Limb (tissue), 2 donors: ENCODE measurements at regions not wholly inside any gene's neighbourhood (a gene's known extent, or its start where the extent isn't known, plus 50 kb on each side); places are given as distances from the start of the nearest gene placed in this dataset.
"Not testable (repeated sequence)": the region's sequence is repeated elsewhere in the genome, so short reads cannot be mapped to it uniquely, and the experiment has no call there.

Experiments used
- DNase-seq, 2 donors: peaks; one replicate each; pipeline ENCODE4 v3.0.0-alpha.2; 2016; ENCODE audit errors: extremely low spot score in 2 of 2

- DNase-seq, result not testable (repeated sequence)
These were observed 246.6 kb downstream of the ZNF92 start for GRCh38 chr7:65620216-65620615.

GRCh38 chr7:65621580-65622201 lies 248.0 kb downstream of the ZNF92 start:
- peak in 1 of 2 donors; percentile 24 for DNase-seq

DNA sequence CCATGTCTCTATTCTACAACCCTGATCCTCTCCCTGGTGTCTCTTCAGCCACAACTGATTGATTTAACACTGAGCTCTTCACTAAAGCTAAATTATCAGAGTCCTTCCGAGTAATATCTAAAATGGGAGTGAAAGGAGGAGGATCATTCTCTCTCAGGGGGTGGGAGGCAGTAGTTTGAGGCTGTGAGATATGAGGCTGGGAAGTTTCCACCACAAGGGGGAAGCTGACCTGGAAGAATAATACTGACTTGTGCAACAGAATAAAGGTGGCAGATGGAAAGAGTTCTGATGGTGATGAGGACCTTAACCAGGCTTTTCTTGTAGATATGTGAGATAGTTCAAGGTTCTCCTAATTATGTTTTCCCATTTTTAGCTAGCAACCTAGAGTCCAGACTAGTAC lies 241.6 kb upstream of the VKORC1L1 start:
- not testable (repeated sequence) for DNase-seq

DNA sequence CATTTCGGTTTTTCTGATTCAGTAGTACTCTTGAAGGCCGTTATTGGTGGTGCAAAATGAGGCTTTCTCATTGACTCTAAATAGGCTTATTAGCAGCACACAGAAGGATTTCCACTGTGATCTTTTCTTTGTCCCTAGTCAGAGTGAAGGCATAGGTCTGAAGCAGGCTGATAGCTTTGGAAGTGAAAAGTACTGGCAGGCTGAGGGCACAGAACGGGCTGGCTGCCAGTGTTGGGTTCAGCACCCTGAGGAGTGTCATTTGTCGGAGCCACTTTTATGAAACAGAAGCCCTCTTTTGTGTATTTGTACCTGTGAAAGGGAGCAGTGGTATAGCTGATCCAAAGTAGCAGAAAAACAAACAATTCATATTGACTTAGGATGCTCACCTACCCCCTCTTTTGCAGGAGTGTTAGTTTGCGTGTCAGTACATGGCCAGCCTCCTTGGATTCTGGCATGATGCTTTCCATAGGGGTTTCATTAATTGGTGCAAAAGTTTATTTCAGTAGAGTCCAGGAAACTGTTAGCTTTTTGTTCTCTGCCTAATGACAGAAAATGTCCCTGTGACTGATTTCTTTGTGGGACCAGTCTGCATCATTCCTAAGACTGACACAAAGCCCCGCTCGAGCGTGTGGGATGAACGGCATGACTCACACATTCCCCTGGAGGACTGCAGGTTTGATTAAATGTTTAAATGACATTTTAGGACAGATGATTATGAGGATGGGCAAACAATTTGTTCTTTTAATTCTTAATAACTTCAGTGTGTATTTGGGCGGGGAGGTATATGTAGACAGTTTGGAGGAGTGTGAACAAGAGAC lies 239.1 kb upstream of the VKORC1L1 start:
- DNase-seq, result not testable (repeated sequence)

GRCh38 chr7:65638918-65639317 lies 234.0 kb upstream of the VKORC1L1 start:
- not testable (repeated sequence) for DNase-seq

- not testable (repeated sequence) for DNase-seq
These were observed 233.2 kb upstream of the VKORC1L1 start for GRCh38 chr7:65639717-65640116.

DNA sequence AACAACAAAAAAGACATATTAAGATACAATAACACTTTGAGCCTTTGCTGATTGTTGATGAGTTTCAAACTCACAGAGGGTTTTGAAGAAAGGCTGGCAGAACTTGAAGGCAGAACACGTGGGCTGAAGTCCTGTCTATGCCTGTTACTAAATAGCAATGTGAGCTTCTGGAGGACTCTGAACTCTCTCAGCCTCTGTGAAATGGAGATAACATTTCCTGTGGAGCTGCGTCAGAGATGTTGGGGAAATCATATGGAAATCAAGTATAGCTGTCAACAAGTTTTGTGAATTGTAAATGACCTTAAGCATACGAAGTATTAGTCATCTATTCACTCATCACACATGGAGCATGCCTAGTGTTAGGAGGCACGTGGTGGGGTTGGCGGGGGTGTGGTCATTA lies 229.4 kb upstream of the VKORC1L1 start:
- DNase-seq, result not testable (repeated sequence)

DNA sequence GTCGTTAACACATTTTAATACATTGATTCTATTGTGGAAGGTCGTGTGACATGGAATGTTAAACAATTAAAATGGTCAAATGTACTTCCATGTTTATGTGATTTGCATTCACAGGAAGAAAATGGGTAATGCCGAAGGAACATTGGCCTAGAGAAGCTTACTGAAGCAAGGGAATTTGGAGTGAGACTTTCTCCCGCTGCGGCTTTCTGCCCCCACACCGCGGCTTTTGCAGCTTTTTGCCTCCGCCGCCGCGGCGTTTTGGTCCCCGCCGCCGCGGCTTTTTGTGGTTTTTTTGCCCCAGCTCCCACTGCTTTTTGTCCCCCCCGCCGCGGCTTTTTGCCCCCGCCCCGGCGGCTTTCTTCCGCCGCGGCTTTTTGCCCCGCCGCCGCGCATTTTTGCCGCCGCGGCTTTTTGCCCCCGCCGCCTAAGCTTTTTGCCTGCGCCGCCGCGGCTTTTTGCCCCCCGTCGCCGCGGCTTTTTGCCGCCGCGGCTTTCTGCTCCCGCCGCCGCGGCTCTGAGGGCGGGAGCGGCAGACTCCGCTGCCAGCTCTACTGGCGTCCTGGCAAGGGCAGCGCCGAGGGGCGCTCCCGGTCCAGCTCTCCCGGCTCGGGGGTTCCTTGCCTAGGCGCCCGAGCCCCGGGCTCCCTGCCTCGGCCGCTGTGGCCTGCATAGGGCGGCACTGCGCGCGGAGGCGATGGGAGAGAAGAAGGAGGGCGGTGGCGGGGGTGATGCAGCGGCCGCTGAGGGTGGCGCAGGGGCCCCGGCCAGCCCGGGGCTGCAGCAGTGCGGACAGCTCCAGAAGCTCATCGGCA lies 225.5 kb upstream of the VKORC1L1 start:
- DNase-seq, result not testable (repeated sequence)

DNA sequence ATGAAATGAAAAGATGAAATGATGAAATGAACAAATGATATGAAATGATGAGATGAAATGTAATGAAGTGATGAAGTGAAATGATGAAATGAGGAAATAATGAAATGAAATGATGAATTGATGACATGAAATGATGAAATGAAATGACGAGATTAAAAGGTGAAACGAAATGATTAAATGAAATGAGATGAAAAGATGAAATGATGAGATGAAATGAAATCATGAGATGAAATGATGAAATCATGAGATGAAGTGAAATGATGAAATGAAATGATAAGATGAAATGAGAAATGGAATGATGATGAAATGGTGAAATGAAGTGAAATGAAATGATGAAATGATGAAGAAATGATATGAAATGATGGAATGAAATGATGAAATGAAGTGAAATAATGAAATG lies 221.7 kb upstream of the VKORC1L1 start:
- not testable (repeated sequence) for DNase-seq

DNA sequence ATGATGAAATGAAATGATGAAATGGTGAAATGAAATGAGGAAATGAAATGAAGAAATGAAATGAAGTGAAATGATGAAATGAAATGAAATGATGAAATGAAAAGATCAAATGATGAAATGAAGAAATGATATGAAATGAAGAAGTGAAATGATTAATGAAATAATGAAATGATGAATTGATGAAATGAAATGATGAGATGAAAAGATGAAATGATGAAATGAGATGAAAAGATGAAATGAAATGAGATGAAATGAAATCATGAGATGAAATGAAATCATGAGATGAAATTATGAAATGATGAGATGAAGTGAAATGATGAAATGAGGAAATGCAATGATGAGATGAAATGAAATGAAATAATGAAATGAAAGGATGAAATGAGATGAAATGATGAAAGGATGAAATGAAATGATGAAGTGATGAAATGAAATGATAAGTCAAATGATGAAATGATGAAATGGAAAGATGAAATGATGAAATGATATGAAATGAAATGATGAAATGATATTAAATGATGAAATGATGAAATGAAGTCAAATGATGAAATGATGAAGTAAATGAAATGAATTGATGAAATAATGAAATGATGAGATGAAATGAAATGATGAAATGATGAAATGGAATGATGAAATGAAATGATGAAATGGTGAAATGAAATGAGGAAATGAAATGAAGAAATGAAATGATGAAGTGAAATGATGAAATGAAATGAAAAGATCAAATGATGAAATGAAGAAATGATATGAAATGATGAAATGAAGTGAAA lies 220.9 kb upstream of the VKORC1L1 start:
- DNase-seq, result not testable (repeated sequence)

GRCh38 chr7:65652669-65653068 lies 220.2 kb upstream of the VKORC1L1 start:
- DNase-seq, result not testable (repeated sequence)

DNA sequence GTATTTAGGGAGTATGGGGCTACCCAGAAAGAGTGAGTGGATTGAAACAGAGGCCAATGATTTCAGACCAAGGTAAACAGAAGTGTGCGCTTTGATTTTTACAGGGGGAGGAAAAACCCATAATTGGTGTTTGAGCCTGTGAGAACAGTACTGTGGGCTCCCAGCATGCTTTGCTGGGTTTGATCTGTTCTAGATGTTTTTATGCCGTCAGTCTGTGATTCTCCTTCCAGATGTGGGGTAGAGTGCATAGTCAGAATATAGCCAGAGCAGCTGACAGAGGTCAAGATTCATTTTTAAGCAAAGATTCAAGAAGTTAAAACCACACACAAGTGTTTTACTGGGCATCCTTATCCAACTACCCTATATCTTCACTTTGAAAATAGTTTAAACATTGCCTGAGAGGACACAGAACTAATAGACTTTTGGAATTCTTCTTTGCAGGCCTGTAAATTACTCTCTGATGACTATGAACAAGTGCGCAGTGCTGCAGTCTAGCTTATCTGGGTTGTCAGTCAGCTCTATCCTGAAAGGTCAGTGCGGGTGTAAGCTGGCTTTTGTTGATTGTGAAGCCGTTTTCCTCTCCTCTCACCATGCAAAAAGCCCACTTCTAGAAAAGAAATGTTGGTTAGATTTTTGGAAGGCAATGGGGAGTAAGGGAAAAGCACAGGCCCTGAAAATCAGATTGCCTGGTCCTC lies 216.2 kb upstream of the VKORC1L1 start:
- not testable (repeated sequence) for DNase-seq

- not testable (repeated sequence) for DNase-seq
These were observed 189.5 kb upstream of the VKORC1L1 start for GRCh38 chr7:65683362-65683761.

DNA sequence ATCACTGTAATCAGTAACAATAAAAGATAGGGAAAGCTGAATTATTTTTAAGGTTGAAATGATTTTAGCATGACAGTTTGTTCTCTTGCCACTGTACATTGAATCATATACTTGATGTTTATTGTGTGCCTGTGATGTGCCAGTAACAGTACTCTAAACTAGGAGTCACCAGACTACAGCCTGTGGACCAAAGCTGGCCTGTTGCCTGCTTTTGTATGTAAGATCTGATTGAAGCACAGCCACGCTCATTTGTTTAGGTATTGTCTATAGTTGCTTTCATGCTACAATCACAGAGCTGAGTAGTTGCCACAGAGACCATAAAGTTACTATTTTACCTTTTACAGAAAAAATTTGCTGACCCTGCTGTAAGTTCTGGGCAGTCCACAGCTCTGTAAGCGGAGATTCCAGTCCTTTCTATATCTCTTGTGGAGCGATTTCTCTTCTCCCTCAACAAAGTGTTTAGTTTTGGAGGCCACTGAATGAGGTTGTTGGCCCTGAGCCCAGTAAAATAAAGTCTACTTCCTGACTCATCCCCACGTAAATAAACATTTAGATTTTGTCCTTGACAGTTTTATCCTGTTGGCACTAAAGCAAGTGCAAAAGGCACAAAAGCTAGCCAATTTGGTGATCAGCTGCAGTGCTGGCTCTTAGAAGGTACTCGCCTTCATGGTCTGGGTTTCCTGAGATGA lies 173.7 kb upstream of the VKORC1L1 start:
- not testable (repeated sequence) for DNase-seq

GRCh38 chr7:65699715-65700356 lies 173.0 kb upstream of the VKORC1L1 start:
- not testable (repeated sequence) for DNase-seq

- DNase-seq, result not testable (repeated sequence)
These were observed 153.6 kb upstream of the VKORC1L1 start for GRCh38 chr7:65719123-65719798.

- peak in 1 of 2 donors; percentile 50 for DNase-seq
These were observed 150.5 kb upstream of the VKORC1L1 start for GRCh38 chr7:65722361-65722792.

- not testable (repeated sequence) for DNase-seq
These were observed 145.7 kb upstream of the VKORC1L1 start for GRCh38 chr7:65727182-65727581.

- DNase-seq, result no peak
These were observed 141.7 kb upstream of the VKORC1L1 start for GRCh38 chr7:65731129-65731528.
